ENCODE measurements at regions not wholly inside any gene's neighbourhood (a gene's known extent, or its start where the extent isn't known, plus 50 kb on each side); places are given as distances from the start of the nearest gene placed in this dataset.

GRCh38 chr14:51307551-51307950, 67.5 kb downstream of the TMX1 start:
- H3K4me1 ChIP-seq: peaks cover 0 to 5% (median 0%) of the 10 kb centered on the region in 4 donors
- H3K27ac ChIP-seq: no peak overlapping the region
- H3K27me3 ChIP-seq: no peaks in the 10 kb centered on the region
- no peaks in the 10 kb centered on the region for H3K36me3 ChIP-seq
- intact Hi-C loops (cut with DNase I; ENCODE audit: low total_unique reads): no loop called here
- H3K4me3 ChIP-seq: no peak overlapping the region
- TF ChIP-seq EP300 (IDR thresholded peaks at IDR 0.05): no peak
- TF ChIP-seq POLR2AphosphoS5 (IDR thresholded peaks at IDR 0.05): no peak
- no peak for TF ChIP-seq POLR2A (IDR thresholded peaks at IDR 0.05)
- TF ChIP-seq CTCF (IDR thresholded peaks at IDR 0.05): no peak
- no peak for DNase-seq
- H3K9me3 ChIP-seq: no peaks in the 10 kb centered on the region
- WGBS, 5 donors: 75 to 100% (median 96%) methylated on average over 1 of the region's 1 CpG

GRCh38 chr14:51308866-51309265, 68.8 kb downstream of the TMX1 start:
- H3K4me3 ChIP-seq: no peak overlapping the region

GRCh38 chr14:51310505-51310944, 70.5 kb downstream of the TMX1 start:
- WGBS, 5 donors: 54 to 94% (median 74%) methylated on average over 1 of the region's 1 CpG
- H3K27ac ChIP-seq: peak overlapping the region in 2 of 5 donors; percentile 25 to 31
- DNase-seq: peak in 1 of 2 donors; percentile 83
- no peaks in the 10 kb centered on the region for H3K9me3 ChIP-seq
- H3K36me3 ChIP-seq: no peaks in the 10 kb centered on the region
- intact Hi-C loops (cut with DNase I; ENCODE audit: low total_unique reads): no loop called here
- TF ChIP-seq POLR2AphosphoS5 (IDR thresholded peaks at IDR 0.05) (no peak), POLR2A (IDR thresholded peaks at IDR 0.05) (no peak), EP300 (IDR thresholded peaks at IDR 0.05) (no peak), CTCF (IDR thresholded peaks at IDR 0.05) (no peak)
- no peaks in the 10 kb centered on the region for H3K27me3 ChIP-seq
- H3K4me3 ChIP-seq: no peak overlapping the region
- H3K4me1 ChIP-seq: peaks cover 0 to 5% (median 0%) of the 10 kb centered on the region in 4 donors

More at GRCh38 chr14:51308866-51309265, 68.8 kb downstream of the TMX1 start:
- DNase-seq: no peak
- TF ChIP-seq EP300 (IDR thresholded peaks at IDR 0.05) (no peak), CTCF (IDR thresholded peaks at IDR 0.05) (no peak), POLR2A (IDR thresholded peaks at IDR 0.05) (no peak), POLR2AphosphoS5 (IDR thresholded peaks at IDR 0.05) (no peak)
- H3K4me1 ChIP-seq: peaks cover 0 to 5% (median 0%) of the 10 kb centered on the region in 4 donors
- H3K9me3 ChIP-seq: no peaks in the 10 kb centered on the region
- intact Hi-C loops (cut with DNase I; ENCODE audit: low total_unique reads): no loop called here
- no peak overlapping the region for H3K27ac ChIP-seq
- H3K36me3 ChIP-seq: no peaks in the 10 kb centered on the region
- no peaks in the 10 kb centered on the region for H3K27me3 ChIP-seq

GRCh38 chr14:51314321-51315015, 74.4 kb downstream of the TMX1 start:
- Histone ChIP-seq H3K4me1 (peaks cover 0 to 23% (median 10%) of the 10 kb centered on the region in 4 donors), H3K9me3 (no peaks in the 10 kb centered on the region), H3K4me3 (no peak overlapping the region), H3K27me3 (no peaks in the 10 kb centered on the region), H3K36me3 (no peaks in the 10 kb centered on the region), H3K27ac (no peak overlapping the region)
- 79 to 88% (median 85%) methylated on average over 4 of the region's 4 CpGs for WGBS, 5 donors
- TF ChIP-seq CTCF (IDR thresholded peaks at IDR 0.05): no peak
- no peak for TF ChIP-seq POLR2A (IDR thresholded peaks at IDR 0.05)
- no peak for TF ChIP-seq POLR2AphosphoS5 (IDR thresholded peaks at IDR 0.05)
- no peak for DNase-seq
- intact Hi-C loops (cut with DNase I; ENCODE audit: low total_unique reads): no loop called here
